NCI-H2196 treated with DMSO at 0.1 percent for 48 hours (cell line): ENCODE measurements at regions not wholly inside any gene's neighbourhood (a gene's known extent, or its start where the extent isn't known, plus 50 kb on each side); places are given as distances from the start of the nearest gene placed in this dataset.
"Not testable (repeated sequence)": the region's sequence is repeated elsewhere in the genome, so short reads cannot be mapped to it uniquely, and the experiment has no call there.

Experiments
- DNase-seq: peaks from one replicate; lab custom pipeline; 2025; ENCODE audit not compliant: unreplicated experiment; lab: John Stamatoyannopoulos, UW

GRCh38 chr18:22563164-22563583 is 145.5 kb upstream of the CTAGE1 start:
- peak; percentile 25 for DNase-seq

- no peak for DNase-seq
Measured at GRCh38 chr18:22564036-22564435, 146.3 kb upstream of the CTAGE1 start.

GRCh38 chr18:22566703-22567420 is 149.1 kb upstream of the CTAGE1 start:
- DNase-seq = no peak

GRCh38 chr18:22567794-22568193 is 150.1 kb upstream of the CTAGE1 start:
- DNase-seq = no peak

GRCh38 chr18:22570492-22570891 is 152.8 kb upstream of the CTAGE1 start:
- DNase-seq = no peak

- no peak for DNase-seq
Measured at GRCh38 chr18:22572341-22572740, 154.6 kb upstream of the CTAGE1 start.

- no peak for DNase-seq
Measured at GRCh38 chr18:22579271-22579670, 161.6 kb upstream of the CTAGE1 start.

- DNase-seq = no peak
Measured at GRCh38 chr18:22585333-22585732, 167.6 kb upstream of the CTAGE1 start.

- DNase-seq = no peak
Measured at GRCh38 chr18:22585821-22586220, 168.1 kb upstream of the CTAGE1 start.

- DNase-seq = no peak
Measured at GRCh38 chr18:22591222-22591621, 173.5 kb upstream of the CTAGE1 start.

GRCh38 chr18:22594155-22594690 is 176.5 kb upstream of the CTAGE1 start:
- no peak for DNase-seq

GRCh38 chr18:22601481-22601880 is 183.8 kb upstream of the CTAGE1 start:
- no peak for DNase-seq

- DNase-seq = not testable (repeated sequence)
Measured at GRCh38 chr18:22602456-22602855, 184.7 kb upstream of the CTAGE1 start.

GRCh38 chr18:22603902-22604301 is 186.2 kb upstream of the CTAGE1 start:
- DNase-seq = no peak

- no peak for DNase-seq
Measured at GRCh38 chr18:22604390-22604985, 186.8 kb upstream of the CTAGE1 start.

- DNase-seq = no peak
Measured at GRCh38 chr18:22604986-22605421, 187.3 kb upstream of the CTAGE1 start.

- no peak for DNase-seq
Measured at GRCh38 chr18:22605736-22606135, 188.0 kb upstream of the CTAGE1 start.

GRCh38 chr18:22606563-22607283 is 189.0 kb upstream of the CTAGE1 start:
- no peak for DNase-seq

GRCh38 chr18:22607284-22607635 is 189.5 kb upstream of the CTAGE1 start:
- DNase-seq = no peak

GRCh38 chr18:22608847-22609246 is 191.1 kb upstream of the CTAGE1 start:
- no peak for DNase-seq

- no peak for DNase-seq
Measured at GRCh38 chr18:22609642-22610041, 191.9 kb upstream of the CTAGE1 start.
